Adrenal gland (tissue), 9 donors: ENCODE measurements at regions not wholly inside any gene's neighbourhood (a gene's known extent, or its start where the extent isn't known, plus 50 kb on each side); places are given as distances from the start of the nearest gene placed in this dataset.

ENCODE experiments used
- DNase-seq, 7 donors: peaks; one replicate each; pipeline ENCODE4 v3.0.0-alpha.2; 2019 to 2020
- H3K27ac ChIP-seq, 5 donors: fragments of 200-600 bp; sonication (generic) in 4 of 5; 1 replicate in 3 of 5; 2 replicates in 2 of 5; pipeline versions ENCODE4 v1.5.1 to v1.8.0; 2016 to 2020; ENCODE audit warnings: mild to moderate bottlenecking in 1 of 5
- H3K27me3 ChIP-seq: fragments of 200-600 bp; 2 replicates; pipeline ENCODE4 v1.8.0; 2021
- H3K36me3 ChIP-seq, 2 donors: fragments of 200-600 bp; replicated peaks in 1 of 2; 1 replicate in 1 of 2; 2 replicates in 1 of 2; pipeline versions ENCODE4 v1.5.1 to v1.8.0; 2018 to 2022
- H3K4me1 ChIP-seq, 2 donors: fragments of 200-600 bp; replicated peaks in 1 of 2; 1 replicate in 1 of 2; 2 replicates in 1 of 2; pipeline versions ENCODE4 v1.5.1 to v1.8.0; 2018 to 2021
- H3K4me3 ChIP-seq, 4 donors: fragments of 200-600 bp; sonication (generic) in 3 of 4; one replicate each; pipeline ENCODE4 v1.5.1; 2016 to 2018
- H3K9me3 ChIP-seq, 3 donors: fragments of 200-600 bp; sonication (generic) in 1 of 3; replicated peaks in 1 of 3; 1 replicate in 2 of 3; 2 replicates in 1 of 3; pipeline versions ENCODE4 v1.5.1 to v1.8.0; 2016 to 2021
- POLR2A ChIP-seq, 2 donors: fragments of 450-650 bp; IDR thresholded peaks; one replicate each; pipeline ENCODE4 v1.6.1; 2017; ENCODE audit warnings: antibody characterized with exemption in 2 of 2, mild to moderate bottlenecking in 2 of 2, moderate library complexity in 1 of 2
- WGBS, 4 donors: extraction: QIAGEN DNeasy Blood & Tissue Kit in 2 of 4; methylation state at CpG; one replicate each; pipeline versions ENCODE4 v1.1.5 to v1.1.7; 2013 to 2017; 5-methylcytosine and 5-hydroxymethylcytosine counted together
- intact Hi-C, 2 donors: fragments of 100-400 bp; cut with DNase I; formaldehyde crosslinking; loops; one replicate each; pipeline versions ENCODE4 v1.14.1 to v1.15.0; 2022 to 2023
- TF ChIP-seq, protein P1 (sequence below), 6 experiments: fragments of 450-650 bp in 4 of 6; fragments of 200-600 bp in 2 of 6; sonication (generic) in 1 of 6; IDR thresholded peaks; 1 replicate in 5 of 6; 2 replicates in 1 of 6; pipeline versions ENCODE4 v1.5.1 to v1.8.0; 2016 to 2021; ENCODE audit warnings: antibody characterized with exemption in 6 of 6, mild to moderate bottlenecking in 2 of 6, moderate library complexity in 1 of 6
- donor health status: healthy with polysubstance abuse.
- donor health status: Bipolar disorder and iron deficiency.
- donor health status: DM: yes; HTN: yes; CAD: no.
- donor health status: DM: no; HTN: no; CAD: no.
- donor health status: DM: no; HTN: no; CAD: no.

DNA sequence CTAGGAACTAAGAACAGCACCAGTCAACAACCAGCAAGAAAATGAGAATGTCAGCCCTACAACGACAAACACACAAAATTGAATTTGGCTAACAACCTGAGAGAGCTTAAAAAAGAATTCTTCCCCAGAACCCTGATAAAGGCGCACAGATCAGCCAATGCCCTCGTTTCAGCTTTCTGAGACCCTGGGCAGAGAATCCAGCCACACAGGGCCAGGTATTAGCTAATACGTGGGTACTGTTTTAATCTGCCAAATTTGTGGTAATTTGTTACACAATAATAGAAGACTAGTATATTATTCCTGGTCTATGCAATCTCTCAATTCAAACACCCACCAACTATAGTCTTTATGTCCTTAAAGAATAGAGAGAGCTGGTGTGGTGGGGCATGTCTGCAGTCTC lies 291.6 kb upstream of the GADL1 start:
- no peaks in the 10 kb centered on the region for H3K36me3 ChIP-seq
- WGBS, 4 donors: 77 to 87% (median 79%) methylated on average over 4 of the region's 4 CpGs

DNA sequence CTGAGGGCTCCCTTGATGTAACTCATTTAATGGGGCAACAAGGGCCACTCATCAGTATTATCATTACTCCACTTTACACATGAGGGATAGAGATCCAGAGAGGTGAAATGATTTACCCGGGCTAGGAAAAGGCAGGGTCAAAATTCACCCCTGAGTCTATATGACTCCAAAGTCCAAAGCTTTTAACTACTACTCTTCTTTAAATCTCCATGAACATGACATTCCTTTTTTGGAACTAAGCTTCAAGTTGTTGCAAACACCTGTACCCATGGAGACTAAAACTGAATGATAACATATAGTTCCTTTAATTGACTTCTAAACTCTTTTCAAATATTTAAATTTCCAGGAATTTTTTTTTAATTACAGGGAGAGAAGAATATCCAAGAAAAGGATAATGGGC lies 292.9 kb upstream of the GADL1 start:
- H3K36me3 ChIP-seq: no peaks in the 10 kb centered on the region
- WGBS, 4 donors: 71 to 87% (median 78%) methylated on average over 1 of the region's 1 CpG
- H3K4me3 ChIP-seq: no peak overlapping the region
- H3K9me3 ChIP-seq: no peaks in the 10 kb centered on the region
- no peaks in the 10 kb centered on the region for H3K4me1 ChIP-seq
- H3K27ac ChIP-seq: no peak overlapping the region
- no peak for DNase-seq
- intact Hi-C loops: no loop called here
- no peaks in the 10 kb centered on the region for H3K27me3 ChIP-seq
- TF ChIP-seq, protein P1, sequence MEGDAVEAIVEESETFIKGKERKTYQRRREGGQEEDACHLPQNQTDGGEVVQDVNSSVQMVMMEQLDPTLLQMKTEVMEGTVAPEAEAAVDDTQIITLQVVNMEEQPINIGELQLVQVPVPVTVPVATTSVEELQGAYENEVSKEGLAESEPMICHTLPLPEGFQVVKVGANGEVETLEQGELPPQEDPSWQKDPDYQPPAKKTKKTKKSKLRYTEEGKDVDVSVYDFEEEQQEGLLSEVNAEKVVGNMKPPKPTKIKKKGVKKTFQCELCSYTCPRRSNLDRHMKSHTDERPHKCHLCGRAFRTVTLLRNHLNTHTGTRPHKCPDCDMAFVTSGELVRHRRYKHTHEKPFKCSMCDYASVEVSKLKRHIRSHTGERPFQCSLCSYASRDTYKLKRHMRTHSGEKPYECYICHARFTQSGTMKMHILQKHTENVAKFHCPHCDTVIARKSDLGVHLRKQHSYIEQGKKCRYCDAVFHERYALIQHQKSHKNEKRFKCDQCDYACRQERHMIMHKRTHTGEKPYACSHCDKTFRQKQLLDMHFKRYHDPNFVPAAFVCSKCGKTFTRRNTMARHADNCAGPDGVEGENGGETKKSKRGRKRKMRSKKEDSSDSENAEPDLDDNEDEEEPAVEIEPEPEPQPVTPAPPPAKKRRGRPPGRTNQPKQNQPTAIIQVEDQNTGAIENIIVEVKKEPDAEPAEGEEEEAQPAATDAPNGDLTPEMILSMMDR (IDR thresholded peaks at IDR 0.05): no peak

More for the DNA sequence above, 291.6 kb upstream of the GADL1 start:
- no peak for DNase-seq
- Histone ChIP-seq H3K27ac (no peak overlapping the region), H3K4me3 (no peak overlapping the region), H3K9me3 (no peaks in the 10 kb centered on the region), H3K4me1 (no peaks in the 10 kb centered on the region), H3K27me3 (no peaks in the 10 kb centered on the region)
- TF ChIP-seq, protein P1 (IDR thresholded peaks at IDR 0.05): no peak
- no peak for TF ChIP-seq POLR2A (IDR thresholded peaks at IDR 0.05)
- intact Hi-C loops: no loop called here

DNA sequence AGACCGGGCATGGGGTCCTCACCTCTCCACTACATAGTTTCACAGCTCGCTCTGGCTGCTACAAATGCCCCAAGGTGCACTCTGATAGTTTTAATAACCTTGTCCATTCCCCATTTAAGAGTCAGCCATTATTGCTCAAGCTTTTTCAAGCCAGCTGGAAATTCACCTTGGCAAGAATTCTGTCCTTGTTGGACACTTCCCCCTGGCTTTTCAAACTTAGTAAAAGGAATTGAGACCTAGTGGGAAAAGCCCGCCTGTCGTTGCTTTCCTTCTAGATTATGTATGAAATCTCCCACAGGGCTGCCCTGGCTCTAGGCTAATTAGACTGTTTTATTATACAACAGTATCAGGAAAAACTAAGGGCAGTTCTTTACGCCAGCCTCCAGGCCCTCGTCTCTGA lies 293.7 kb upstream of the GADL1 start:
- no peaks in the 10 kb centered on the region for H3K9me3 ChIP-seq
- no peak overlapping the region for H3K4me3 ChIP-seq
- TF ChIP-seq POLR2A (IDR thresholded peaks at IDR 0.05): no peak
- TF ChIP-seq, protein P1 (IDR thresholded peaks at IDR 0.05): no peak
- no peaks in the 10 kb centered on the region for H3K4me1 ChIP-seq
- H3K27ac ChIP-seq: no peak overlapping the region
- intact Hi-C loops: no loop called here
- 69 to 82% (median 77%) methylated on average over 4 to 6 of the region's 6 CpGs for WGBS, 4 donors
- DNase-seq: no peak
- no peaks in the 10 kb centered on the region for H3K27me3 ChIP-seq
- no peaks in the 10 kb centered on the region for H3K36me3 ChIP-seq

DNA sequence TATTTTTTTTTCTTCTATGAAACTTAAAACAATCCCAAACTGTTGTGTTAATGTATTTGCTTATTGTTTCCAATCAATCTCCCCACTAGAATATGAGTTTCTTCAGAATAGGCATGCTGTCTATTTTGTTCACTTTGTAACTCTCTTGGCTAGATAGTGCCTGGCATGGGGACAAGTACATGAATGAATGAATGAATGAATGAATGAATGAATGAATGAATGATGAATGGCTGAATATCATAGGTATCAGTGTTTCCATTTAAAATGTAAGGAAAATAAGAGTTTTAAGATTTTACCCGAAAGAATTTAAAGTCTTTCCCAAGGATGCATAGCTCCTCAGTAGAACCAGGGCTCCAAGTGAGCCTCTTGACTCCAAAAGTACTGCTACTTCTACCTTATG lies 294.9 kb upstream of the GADL1 start:
- 35 to 44% (median 40%) methylated on average over 1 of the region's 1 CpG for WGBS, 4 donors
- Histone ChIP-seq H3K36me3 (no peaks in the 10 kb centered on the region), H3K27me3 (no peaks in the 10 kb centered on the region), H3K4me1 (no peaks in the 10 kb centered on the region), H3K9me3 (no peaks in the 10 kb centered on the region), H3K27ac (no peak overlapping the region), H3K4me3 (no peak overlapping the region)
- intact Hi-C loops: no loop called here
- DNase-seq: no peak
- TF ChIP-seq POLR2A (IDR thresholded peaks at IDR 0.05): no peak
- TF ChIP-seq, protein P1 (IDR thresholded peaks at IDR 0.05): no peak
